WTC11 (cell line): ENCODE measurements at regions not wholly inside any gene's neighbourhood (a gene's known extent, or its start where the extent isn't known, plus 50 kb on each side); places are given as distances from the start of the nearest gene placed in this dataset.
"Not testable (repeated sequence)": the region's sequence is repeated elsewhere in the genome, so short reads cannot be mapped to it uniquely, and the experiment has no call there.

Experiments used
- ATAC-seq: fragments of 200-7000 bp; cut with Tn5 transposase; 2 replicates; pipeline ENCODE4 v1.10.0; 2021; ENCODE audit warnings: mild to moderate bottlenecking, moderate library complexity
- CTCF ChIA-PET: fragments of 300-600 bp; sonication (Branson Sonifier 250); formaldehyde crosslinking; loops from one replicate; lab custom pipeline; 2021; ENCODE audit warnings: antibody characterized with exemption; lab: Charles Lee
- POLR2A ChIA-PET: fragments of 350-600 bp; sonication (Branson Sonifier 250); formaldehyde crosslinking; loops from one replicate; lab custom pipeline; 2021; ENCODE audit warnings: antibody characterized with exemption; lab: Charles Lee
- DNase-seq: peaks from one replicate; pipeline ENCODE4 v3.0.0; 2021; ENCODE audit warnings: low spot score
- H3K27ac Mint-ChIP-seq: 2 replicates; pipeline ENCODE4 v1.8.0; 2021; ENCODE audit warnings: mixed read lengths
- H3K27me3 Mint-ChIP-seq: 2 replicates; pipeline ENCODE4 v1.8.0; 2021; ENCODE audit warnings: low read depth, mild to moderate bottlenecking, moderate library complexity, mixed read lengths
- H3K36me3 Mint-ChIP-seq: 2 replicates; pipeline ENCODE4 v1.8.0; 2021; ENCODE audit warnings: mixed read lengths
- H3K4me1 Mint-ChIP-seq: 2 replicates; pipeline ENCODE4 v1.8.0; 2022; ENCODE audit warnings: mixed read lengths
- H3K4me3 Mint-ChIP-seq: 2 replicates; pipeline ENCODE4 v1.8.0; 2021; ENCODE audit warnings: mild to moderate bottlenecking, moderate library complexity, mixed read lengths
- H3K9me3 Mint-ChIP-seq: 2 replicates; pipeline ENCODE4 v1.8.0; 2021; ENCODE audit warnings: mixed read lengths
- AR ChIP-seq: fragments of 250-450 bp; sonication (Bioruptor Pico); IDR thresholded peaks from 2 replicates; pipeline ENCODE4 v1.9.0; 2021; ENCODE audit warnings: mild to moderate bottlenecking
- ELF4 ChIP-seq: sonication (generic); formaldehyde crosslinking; IDR thresholded peaks from 2 replicates; pipeline ENCODE4 v1.8.1; 2022; ENCODE audit warnings: low read depth, mild to moderate bottlenecking, moderate library complexity, missing genetic modification reagents
- GTF2I ChIP-seq: fragments of 250-450 bp; sonication (Bioruptor Pico); conservative IDR thresholded peaks from 2 replicates; pipeline ENCODE4 v1.4.0; 2021; ENCODE audit warnings: mild to moderate bottlenecking
- PRDM15 ChIP-seq: sonication (generic); formaldehyde crosslinking; IDR thresholded peaks from 2 replicates; pipeline ENCODE4 v1.8.0; 2022; ENCODE audit warnings: missing genetic modification reagents
- PREB ChIP-seq: sonication (generic); formaldehyde crosslinking; IDR thresholded peaks from 2 replicates; pipeline ENCODE4 v1.8.1; 2022; ENCODE audit warnings: mild to moderate bottlenecking, missing genetic modification reagents, moderate library complexity, borderline replicate concordance
- PRRX2 ChIP-seq: fragments of 250-450 bp; sonication (Bioruptor Pico); IDR thresholded peaks from 2 replicates; pipeline ENCODE4 v1.8.0; 2021; ENCODE audit warnings: mild to moderate bottlenecking
- SP1 ChIP-seq: sonication (generic); formaldehyde crosslinking; conservative IDR thresholded peaks from 2 replicates; pipeline ENCODE4 v1.8.1; 2022; ENCODE audit warnings: missing genetic modification reagents
- ZBTB21 ChIP-seq: sonication (generic); formaldehyde crosslinking; IDR thresholded peaks from 2 replicates; pipeline ENCODE4 v1.8.1; 2023; ENCODE audit warnings: mild to moderate bottlenecking, missing genetic modification reagents, borderline replicate concordance
- ZNF232 ChIP-seq: sonication (generic); formaldehyde crosslinking; IDR thresholded peaks from 2 replicates; pipeline ENCODE4 v1.8.0; 2022; ENCODE audit warnings: mild to moderate bottlenecking, missing genetic modification reagents
- TF ChIP-seq, protein P1 (sequence below): sonication (generic); formaldehyde crosslinking; IDR thresholded peaks from 2 replicates; pipeline ENCODE4 v1.8.1; 2022; ENCODE audit warnings: mild to moderate bottlenecking, moderate library complexity, missing genetic modification reagents
- TF ChIP-seq, protein P2 (sequence below): sonication (generic); formaldehyde crosslinking; IDR thresholded peaks from 2 replicates; pipeline ENCODE4 v1.8.1; 2023; ENCODE audit warnings: mild to moderate bottlenecking, missing genetic modification reagents, moderate library complexity
- TF ChIP-seq, protein P3 (sequence below): sonication (generic); formaldehyde crosslinking; IDR thresholded peaks from 2 replicates; pipeline ENCODE4 v1.8.0; 2022; ENCODE audit warnings: mild to moderate bottlenecking, missing genetic modification reagents
- TF ChIP-seq, protein P4 (sequence below): sonication (generic); formaldehyde crosslinking; IDR thresholded peaks from 2 replicates; pipeline ENCODE4 v1.8.1; 2022; ENCODE audit warnings: missing genetic modification reagents, borderline replicate concordance

DNA sequence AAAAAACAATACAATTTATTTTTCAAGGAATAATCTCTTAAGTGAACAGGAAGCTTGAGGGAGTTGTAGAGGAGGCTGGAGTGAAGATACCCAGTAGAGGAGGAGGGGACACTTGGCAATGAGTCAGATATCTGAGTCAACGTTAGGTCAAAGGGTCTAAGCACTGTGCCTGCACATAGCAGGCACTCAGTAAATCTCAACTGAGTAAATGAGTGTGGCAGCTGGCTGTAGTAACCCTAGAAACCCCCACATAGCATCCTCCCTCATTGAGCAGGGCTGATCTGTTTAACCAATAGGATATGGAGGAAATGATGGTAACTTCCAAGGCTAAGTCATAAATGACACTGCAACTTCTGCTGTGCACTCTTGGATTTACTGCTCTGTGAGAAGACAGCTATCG, 186.0 kb upstream of the FAM241A start (continued):
- no peak for TF ChIP-seq PRDM15
- TF ChIP-seq, protein P1, sequence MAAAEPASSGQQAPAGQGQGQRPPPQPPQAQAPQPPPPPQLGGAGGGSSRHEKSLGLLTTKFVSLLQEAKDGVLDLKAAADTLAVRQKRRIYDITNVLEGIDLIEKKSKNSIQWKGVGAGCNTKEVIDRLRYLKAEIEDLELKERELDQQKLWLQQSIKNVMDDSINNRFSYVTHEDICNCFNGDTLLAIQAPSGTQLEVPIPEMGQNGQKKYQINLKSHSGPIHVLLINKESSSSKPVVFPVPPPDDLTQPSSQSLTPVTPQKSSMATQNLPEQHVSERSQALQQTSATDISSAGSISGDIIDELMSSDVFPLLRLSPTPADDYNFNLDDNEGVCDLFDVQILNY (CRISPR knock-in tag), result no peak
- TF ChIP-seq AR (CRISPR knock-in tag), result no peak
- TF ChIP-seq GTF2I, result no peak
- TF ChIP-seq, protein P2, sequence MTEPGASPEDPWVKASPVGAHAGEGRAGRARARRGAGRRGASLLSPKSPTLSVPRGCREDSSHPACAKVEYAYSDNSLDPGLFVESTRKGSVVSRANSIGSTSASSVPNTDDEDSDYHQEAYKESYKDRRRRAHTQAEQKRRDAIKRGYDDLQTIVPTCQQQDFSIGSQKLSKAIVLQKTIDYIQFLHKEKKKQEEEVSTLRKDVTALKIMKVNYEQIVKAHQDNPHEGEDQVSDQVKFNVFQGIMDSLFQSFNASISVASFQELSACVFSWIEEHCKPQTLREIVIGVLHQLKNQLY (CRISPR knock-in tag), result no peak
- TF ChIP-seq, all 79 proteins: peak for 0

GRCh38 chr4:111960241-111960667, 185.0 kb upstream of the FAM241A start:
- ATAC-seq, result no peak
- no peak overlapping the region; the same call in 1 of the 2 replicates for H3K27ac Mint-ChIP-seq
- H3K36me3 Mint-ChIP-seq, result no peaks in the 10 kb centered on the region
- no peaks in the 10 kb centered on the region for H3K27me3 Mint-ChIP-seq
- DNase-seq, result no peak
- ChIA-PET CTCF (no interaction called here), POLR2A (no interaction called here)
- no peaks in the 10 kb centered on the region for H3K4me1 Mint-ChIP-seq
- H3K9me3 Mint-ChIP-seq, result no peaks in the 10 kb centered on the region
- no peak for TF ChIP-seq SP1 (CRISPR knock-in tag)
- TF ChIP-seq, protein P3, sequence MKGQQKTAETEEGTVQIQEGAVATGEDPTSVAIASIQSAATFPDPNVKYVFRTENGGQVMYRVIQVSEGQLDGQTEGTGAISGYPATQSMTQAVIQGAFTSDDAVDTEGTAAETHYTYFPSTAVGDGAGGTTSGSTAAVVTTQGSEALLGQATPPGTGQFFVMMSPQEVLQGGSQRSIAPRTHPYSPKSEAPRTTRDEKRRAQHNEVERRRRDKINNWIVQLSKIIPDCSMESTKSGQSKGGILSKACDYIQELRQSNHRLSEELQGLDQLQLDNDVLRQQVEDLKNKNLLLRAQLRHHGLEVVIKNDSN (CRISPR knock-in tag), result no peak
- no peak for TF ChIP-seq ZNF232 (CRISPR knock-in tag)
- TF ChIP-seq PREB, result no peak
- TF ChIP-seq PRRX2 (CRISPR knock-in tag), result no peak
- TF ChIP-seq ELF4 (CRISPR knock-in tag), result no peak
- no peak for TF ChIP-seq ZBTB21
- TF ChIP-seq, protein P4, sequence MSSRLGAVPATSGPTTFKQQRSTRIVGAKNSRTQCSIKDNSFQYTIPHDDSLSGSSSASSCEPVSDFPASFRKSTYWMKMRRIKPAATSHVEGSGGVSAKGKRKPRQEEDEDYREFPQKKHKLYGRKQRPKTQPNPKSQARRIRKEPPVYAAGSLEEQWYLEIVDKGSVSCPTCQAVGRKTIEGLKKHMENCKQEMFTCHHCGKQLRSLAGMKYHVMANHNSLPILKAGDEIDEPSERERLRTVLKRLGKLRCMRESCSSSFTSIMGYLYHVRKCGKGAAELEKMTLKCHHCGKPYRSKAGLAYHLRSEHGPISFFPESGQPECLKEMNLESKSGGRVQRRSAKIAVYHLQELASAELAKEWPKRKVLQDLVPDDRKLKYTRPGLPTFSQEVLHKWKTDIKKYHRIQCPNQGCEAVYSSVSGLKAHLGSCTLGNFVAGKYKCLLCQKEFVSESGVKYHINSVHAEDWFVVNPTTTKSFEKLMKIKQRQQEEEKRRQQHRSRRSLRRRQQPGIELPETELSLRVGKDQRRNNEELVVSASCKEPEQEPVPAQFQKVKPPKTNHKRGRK (CRISPR knock-in tag), result no peak
- H3K4me3 Mint-ChIP-seq, result no peak overlapping the region

- H3K27ac Mint-ChIP-seq, POLR2A ChIA-PET, H3K4me3 Mint-ChIP-seq, CTCF ChIA-PET, ATAC-seq, DNase-seq, H3K9me3 Mint-ChIP-seq, H3K4me1 Mint-ChIP-seq, H3K27me3 Mint-ChIP-seq, H3K36me3 Mint-ChIP-seq: not testable (repeated sequence)
Observed at GRCh38 chr4:111961026-111961425, 184.2 kb upstream of the FAM241A start.
